ENCODE measurements at regions not wholly inside any gene's neighbourhood (a gene's known extent, or its start where the extent isn't known, plus 50 kb on each side); places are given as distances from the start of the nearest gene placed in this dataset.
"Not testable (repeated sequence)": the region's sequence is repeated elsewhere in the genome, so short reads cannot be mapped to it uniquely, and the experiment has no call there.

- TF ChIP-seq ZBTB40 (IDR thresholded peaks at IDR 0.05; ENCODE audit: borderline replicate concordance) (no peak), NR2C1 (IDR thresholded peaks at IDR 0.05) (no peak), HCFC1 (IDR thresholded peaks at IDR 0.05; ENCODE audit: low read length) (no peak), NFXL1 (IDR thresholded peaks at IDR 0.05; ENCODE audit: borderline replicate concordance) (no peak)
Measured at GRCh38 chr1:29590583-29591565, 354.6 kb downstream of the PTPRU start (continued).

- H3K36me3 ChIP-seq (ENCODE audit: control insufficient read depth in 2 of 2, insufficient read depth in 2 of 2, low read length in 1 of 2); H3K4me2 ChIP-seq (ENCODE audit: control insufficient read depth, insufficient read depth); H3K9me3 ChIP-seq (replicated peaks; ENCODE audit: control insufficient read depth, insufficient read depth, low read length); intact Hi-C loops (cut with micrococcal nuclease; ENCODE audit: unreplicated experiment); DNase-seq (ENCODE audit: low read depth, low spot score); H3K27me3 ChIP-seq (replicated peaks in 1 of 2; ENCODE audit: control insufficient read depth in 2 of 2, insufficient read depth in 2 of 2, low read length in 1 of 2); BruUV-seq (replicated peaks); H3K79me2 ChIP-seq (ENCODE audit: control insufficient read depth, insufficient read depth, low read length); CTCF ChIA-PET; H2AFZ ChIP-seq (ENCODE audit: control insufficient read depth, low read depth, low read length); RAD21 ChIA-PET (ENCODE audit: unreplicated experiment); POLR2A ChIA-PET; SMC1A ChIA-PET (ENCODE audit: uncharacterized antibody, unreplicated experiment); H3K27ac ChIP-seq (ENCODE audit: control insufficient read depth, insufficient read depth); H3K4me3 ChIP-seq; H3K9ac ChIP-seq (ENCODE audit: control insufficient read depth, insufficient read depth, low read length); H4K20me1 ChIP-seq (ENCODE audit: control insufficient read depth, insufficient read depth); ATAC-seq; in situ Hi-C loops (cut with MboI); H3K4me1 ChIP-seq (ENCODE audit: control insufficient read depth, insufficient read depth, low read length); FAIRE-seq: not testable (repeated sequence)
- 31% methylated on average over 3 of the region's 3 CpGs for WGBS (ENCODE audit: insufficient coverage, insufficient replicate concordance, low lambda C conversion rate, missing lambda C conversion rate)
Measured at GRCh38 chr1:29589716-29590115, 353.4 kb downstream of the PTPRU start.
